SK-N-MC (cell line): ENCODE measurements at regions not wholly inside any gene's neighbourhood (a gene's known extent, or its start where the extent isn't known, plus 50 kb on each side); places are given as distances from the start of the nearest gene placed in this dataset.
"Not testable (repeated sequence)": the region's sequence is repeated elsewhere in the genome, so short reads cannot be mapped to it uniquely, and the experiment has no call there.

Experiments used
- EZH2 ChIP-seq: fragments of 200-600 bp; sonication (generic); IDR thresholded peaks from one replicate; pipeline ENCODE4 v1.6.1; 2017; ENCODE audit warnings: antibody characterized with exemption
- POLR2AphosphoS5 ChIP-seq: IDR thresholded peaks from 2 replicates; pipeline ENCODE4 v1.6.1; 2012; ENCODE audit warnings: mild to moderate bottlenecking, low read depth, low read length, borderline replicate concordance

GRCh38 chr2:91536549-91537263 is 2845.2 kb downstream of the RPIA start:
- not testable (repeated sequence) for TF ChIP-seq EZH2, POLR2AphosphoS5
